H1 (cell line): ENCODE measurements at regions not wholly inside any gene's neighbourhood (a gene's known extent, or its start where the extent isn't known, plus 50 kb on each side); places are given as distances from the start of the nearest gene placed in this dataset.

Experiments
- CTCF ChIA-PET: fragments of 300-600 bp; sonication (Branson Sonifier 250); formaldehyde crosslinking; loops from one replicate; lab custom pipeline; 2021; ENCODE audit not compliant: partially characterized antibody; lab: Charles Lee
- POLR2A ChIA-PET: fragments of 300-600 bp; sonication (Branson Sonifier 250); formaldehyde crosslinking; loops from one replicate; lab custom pipeline; 2021; ENCODE audit warnings: inconsistent platforms; ENCODE audit not compliant: partially characterized antibody; lab: Charles Lee
- DNase-seq, 2 experiments: peaks; one replicate each; pipeline versions ENCODE4 v3.0.0 to v3.0.0-alpha.2; 2010 to 2022; ENCODE audit warnings: low spot score in 2 of 2, low read depth in 1 of 2, mixed read lengths in 1 of 2
- FAIRE-seq: peaks from 2 replicates; lab custom pipeline; 2011; peaks lifted over from hg19 to GRCh38; lab: Jason Lieb, UNC
- H2AFZ ChIP-seq: 2 replicates; pipeline ENCODE4 v1.8.1; 2012; ENCODE audit warnings: low read length, inconsistent platforms
- H2AK5ac ChIP-seq: 2 replicates; pipeline ENCODE4 v1.6.1; 2013; ENCODE audit warnings: low read depth, low read length
- H2BK120ac ChIP-seq: replicated peaks from 2 replicates; pipeline ENCODE3; 2013; ENCODE audit warnings: low read depth, low read length, inconsistent platforms
- H2BK12ac ChIP-seq: 2 replicates; pipeline ENCODE4 v1.6.1; 2013; ENCODE audit warnings: low read depth, low read length
- H2BK15ac ChIP-seq: 2 replicates; pipeline ENCODE4 v1.6.1; 2013; ENCODE audit warnings: low read length
- H2BK20ac ChIP-seq: 2 replicates; pipeline ENCODE4 v1.6.1; 2013; ENCODE audit warnings: low read length
- H2BK5ac ChIP-seq: 2 replicates; pipeline ENCODE4 v1.6.1; 2013; ENCODE audit warnings: low read depth, low read length
- H3K14ac ChIP-seq: 2 replicates; pipeline ENCODE4 v1.6.1; 2013; ENCODE audit warnings: inconsistent platforms; ENCODE audit not compliant: insufficient read length
- H3K18ac ChIP-seq: 2 replicates; pipeline ENCODE4 v1.6.1; 2013; ENCODE audit warnings: low read length; ENCODE audit errors: extremely low read depth
- H3K23ac ChIP-seq: 2 replicates; pipeline ENCODE4 v1.6.1; 2013; ENCODE audit warnings: inconsistent platforms; ENCODE audit not compliant: insufficient read length
- H3K23me2 ChIP-seq: 2 replicates; pipeline ENCODE4 v1.6.1; 2013; ENCODE audit warnings: low read depth, low read length
- H3K27ac ChIP-seq: 2 replicates; pipeline ENCODE4 v1.6.1; 2011; ENCODE audit warnings: low read depth, low read length, inconsistent platforms
- H3K27me3 ChIP-seq, 4 experiments: replicated peaks in 1 of 4; 1 replicate in 1 of 4; 2 replicates in 3 of 4; pipeline versions ENCODE4 v1.6.1 to v1.8.1; 2011 to 2013; ENCODE audit warnings: low read length in 3 of 4, mild to moderate bottlenecking in 3 of 4, inconsistent platforms in 2 of 4, mixed read lengths in 2 of 4, moderate library complexity in 1 of 4; ENCODE audit not compliant: control insufficient read depth in 3 of 4, insufficient read depth in 3 of 4; ENCODE audit errors: extremely low read depth in 1 of 4
- H3K36me3 ChIP-seq, 4 experiments: 2 replicates each; pipeline versions ENCODE4 v1.6.1 to v1.8.1; 2011 to 2013; ENCODE audit warnings: mild to moderate bottlenecking in 4 of 4, low read length in 3 of 4, moderate library complexity in 2 of 4, control low read depth in 1 of 4, inconsistent platforms in 1 of 4; ENCODE audit not compliant: insufficient read depth in 4 of 4, control insufficient read depth in 2 of 4
- H3K4ac ChIP-seq: replicated peaks from 2 replicates; pipeline ENCODE3; 2013; ENCODE audit warnings: low read length, low read depth, mixed read lengths, inconsistent platforms; ENCODE audit not compliant: insufficient read length
- H3K4me1 ChIP-seq, 4 experiments: replicated peaks in 1 of 4; 1 replicate in 1 of 4; 2 replicates in 3 of 4; pipeline versions ENCODE4 v1.6.1 to v1.8.1; 2011 to 2013; ENCODE audit warnings: low read length in 3 of 4, inconsistent platforms in 2 of 4, mixed read lengths in 1 of 4; ENCODE audit not compliant: insufficient read depth in 4 of 4, control insufficient read depth in 3 of 4
- H3K4me2 ChIP-seq, 2 experiments: 2 replicates each; pipeline versions ENCODE4 v1.6.1 to v1.8.1; 2011 to 2013; ENCODE audit warnings: low read depth in 2 of 2, low read length in 2 of 2, control low read depth in 1 of 2, inconsistent platforms in 1 of 2, mild to moderate bottlenecking in 1 of 2; ENCODE audit not compliant: insufficient read depth in 1 of 2
- H3K4me3 ChIP-seq, 4 experiments: fragments of 200-600, 300-600 bp in 1 of 4; sonication (generic), shearing (Covaris generic), sonication (Bioruptor Twin) in 1 of 4; 2 replicates each; pipeline versions ENCODE4 v1.5.1 to v1.8.1; 2011 to 2016; ENCODE audit warnings: low read length in 4 of 4, low read depth in 3 of 4, control low read depth in 2 of 4, inconsistent platforms in 2 of 4, mild to moderate bottlenecking in 2 of 4, mixed read lengths in 1 of 4, moderate library complexity in 1 of 4; ENCODE audit not compliant: insufficient read depth in 2 of 4; ENCODE audit errors: extremely low read depth in 1 of 4
- H3K56ac ChIP-seq: replicated peaks from 2 replicates; pipeline ENCODE3; 2013; ENCODE audit warnings: low read depth, mild to moderate bottlenecking, mixed read lengths, low read length, inconsistent platforms; ENCODE audit not compliant: insufficient read length
- H3K79me1 ChIP-seq: 2 replicates; pipeline ENCODE4 v1.6.1; 2013; ENCODE audit warnings: low read depth, low read length, control low read depth
- H3K79me2 ChIP-seq, 2 experiments: 2 replicates each; pipeline versions ENCODE4 v1.6.1 to v1.8.1; 2012 to 2013; ENCODE audit warnings: low read length in 2 of 2, mild to moderate bottlenecking in 2 of 2, inconsistent platforms in 1 of 2; ENCODE audit not compliant: insufficient read depth in 2 of 2, control insufficient read depth in 1 of 2
- H3K9ac ChIP-seq, 4 experiments: replicated peaks in 1 of 4; 1 replicate in 1 of 4; 2 replicates in 3 of 4; pipeline versions ENCODE4 v1.6.1 to v1.8.1; 2011 to 2013; ENCODE audit warnings: low read depth in 3 of 4, low read length in 3 of 4, control low read depth in 2 of 4, mild to moderate bottlenecking in 2 of 4, moderate library complexity in 2 of 4, inconsistent platforms in 1 of 4; ENCODE audit errors: extremely low read depth in 1 of 4
- H3K9me3 ChIP-seq, 2 experiments: 2 replicates each; pipeline versions ENCODE4 v1.6.1 to v1.8.1; 2012 to 2013; ENCODE audit warnings: mild to moderate bottlenecking in 2 of 2, moderate library complexity in 2 of 2, control low read depth in 1 of 2, inconsistent platforms in 1 of 2, low read depth in 1 of 2, low read length in 1 of 2, mixed read lengths in 1 of 2; ENCODE audit not compliant: insufficient read depth in 2 of 2
- H4K20me1 ChIP-seq, 2 experiments: replicated peaks in 1 of 2; 2 replicates each; pipeline versions ENCODE3 to v1.8.1; 2011 to 2013; ENCODE audit warnings: inconsistent platforms in 2 of 2, low read length in 2 of 2, mild to moderate bottlenecking in 1 of 2; ENCODE audit not compliant: insufficient read depth in 2 of 2, control insufficient read depth in 1 of 2
- H4K5ac ChIP-seq: 2 replicates; pipeline ENCODE4 v1.6.1; 2013; ENCODE audit warnings: low read length, low read depth, mixed read lengths, inconsistent platforms; ENCODE audit not compliant: insufficient read length
- H4K8ac ChIP-seq: 2 replicates; pipeline ENCODE4 v1.8.0; 2013; ENCODE audit warnings: mild to moderate bottlenecking, moderate library complexity, low read length, inconsistent platforms; ENCODE audit not compliant: insufficient read depth; ENCODE audit errors: extremely low read depth
- H4K91ac ChIP-seq: replicated peaks from 2 replicates; pipeline ENCODE3; 2013; ENCODE audit warnings: low read length, mixed read lengths, inconsistent platforms; ENCODE audit not compliant: insufficient read length
- BCL11A ChIP-seq, 2 experiments: IDR thresholded peaks; one replicate each; pipeline ENCODE4 v1.6.1; 2011; ENCODE audit warnings: low read depth in 2 of 2, low read length in 2 of 2, mild to moderate bottlenecking in 2 of 2
- RNF2 ChIP-seq: fragments of 200-900, 300-1000 bp; sonication (generic); IDR thresholded peaks from 2 replicates; pipeline ENCODE4 v1.7.1; 2016; ENCODE audit warnings: borderline replicate concordance, low read depth, mild to moderate bottlenecking, antibody characterized with exemption, low read length; ENCODE audit not compliant: poor library complexity, severe bottlenecking; ENCODE audit errors: missing control alignments
- TAF1 ChIP-seq: IDR thresholded peaks from 2 replicates; pipeline ENCODE4 v1.6.1; 2011; ENCODE audit warnings: mild to moderate bottlenecking, low read depth, low read length
- TEAD4 ChIP-seq: IDR thresholded peaks from 2 replicates; pipeline ENCODE4 v1.6.1; 2012; ENCODE audit warnings: low read depth, low read length, inconsistent platforms, mixed read lengths
- WGBS, 2 experiments: shearing (Covaris generic) in 1 of 2; methylation state at CpG; one replicate each; pipeline versions ENCODE4 v1.1.6 to v1.1.7; 2013 to 2015; ENCODE audit warnings: low lambda C conversion rate in 2 of 2, mixed read lengths in 2 of 2, inconsistent platforms in 1 of 2, low coverage in 1 of 2, missing lambda C conversion rate in 1 of 2; ENCODE audit not compliant: insufficient replicate concordance in 2 of 2, insufficient coverage in 1 of 2, insufficient read length in 1 of 2; ENCODE audit errors: extremely low coverage in 1 of 2, missing lambda C conversion rate in 1 of 2; 5-methylcytosine and 5-hydroxymethylcytosine counted together

DNA sequence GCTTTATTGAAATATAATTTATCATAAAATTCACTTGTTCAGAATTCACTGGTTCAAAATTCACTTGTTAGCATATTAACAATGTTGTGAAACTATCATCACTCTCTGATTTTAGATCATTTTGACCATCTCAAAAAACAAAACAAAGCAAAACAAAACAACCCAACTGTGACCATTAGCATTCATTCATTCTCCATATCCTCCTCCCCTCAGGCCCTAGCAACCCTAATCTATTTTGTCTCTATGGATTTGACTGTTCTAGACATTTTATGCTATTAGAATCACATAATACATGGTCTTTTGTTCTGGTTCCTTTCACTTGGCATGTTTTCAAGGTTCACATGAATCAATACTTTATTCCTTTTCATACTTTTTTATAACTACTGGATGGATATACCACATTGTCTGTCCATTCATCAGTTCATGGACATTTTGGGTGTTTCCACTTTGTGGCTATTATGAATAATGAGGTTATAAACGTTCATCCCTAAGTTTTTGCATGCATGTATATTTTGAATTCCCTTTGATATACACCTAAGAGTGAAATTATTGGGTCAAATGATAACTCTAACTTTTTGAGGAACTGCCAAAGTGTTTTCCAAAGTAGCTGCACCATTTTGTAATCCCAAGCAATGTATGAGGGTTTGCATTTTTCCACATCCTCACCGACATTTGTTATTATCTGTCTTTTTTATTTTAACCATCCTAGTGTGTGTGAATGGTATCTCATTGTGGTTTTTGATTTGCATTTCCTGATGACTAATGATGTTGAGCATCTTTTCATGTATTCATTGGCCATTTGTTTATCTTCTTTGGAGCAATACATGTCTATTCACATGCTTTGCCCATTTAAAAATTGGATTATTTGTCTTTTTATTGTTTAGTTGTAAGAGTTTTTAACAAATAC is 304.1 kb downstream of the SH3GL2 start:
- Histone ChIP-seq H4K20me1 (no peaks in the 10 kb centered on the region), H3K36me3 (no peaks in the 10 kb centered on the region), H3K56ac (no peak overlapping the region), H3K9ac (no peak overlapping the region), H3K27ac (no peak overlapping the region), H4K8ac (no peak overlapping the region), H4K5ac (no peak overlapping the region), H3K23ac (no peak overlapping the region), H3K23me2 (no peaks in the 10 kb centered on the region), H2BK120ac (no peak overlapping the region), H2BK12ac (no peak overlapping the region), H2BK15ac (no peak overlapping the region), H2BK20ac (no peak overlapping the region), H3K9me3 (no peaks in the 10 kb centered on the region), H3K4me3 (no peak overlapping the region), H2AK5ac (no peak overlapping the region), H4K91ac (no peak overlapping the region), H3K79me1 (no peaks in the 10 kb centered on the region), H3K18ac (no peak overlapping the region), H3K4me2 (no peak overlapping the region), H3K79me2 (no peaks in the 10 kb centered on the region), H3K14ac (no peak overlapping the region), H2BK5ac (no peak overlapping the region), H3K4me1 (no peaks in the 10 kb centered on the region), H2AFZ (no peak overlapping the region), H3K4ac (no peak overlapping the region), H3K27me3 (no peaks in the 10 kb centered on the region)
- 89% methylated on average over 2 of the region's 2 CpGs; no CpG with 5 or more reads in 1 of the 2 experiments for WGBS, 2 experiments
- no peak for DNase-seq
- no peak for FAIRE-seq
- no peak for TF ChIP-seq BCL11A (IDR thresholded peaks at IDR 0.05; ENCODE audit: low read depth in 2 of 2, low read length in 2 of 2)
- TF ChIP-seq TEAD4, result no peak
- no peak for TF ChIP-seq RNF2
- no peak for TF ChIP-seq TAF1
- ChIA-PET POLR2A (no interaction called here), CTCF (no interaction called here)
